Activated T-helper 1 cell treated with anti-CD3 and anti-CD28 coated beads, Interleukin-12 subunit alpha, Interleukin-12 subunit beta, Interleukin-2, Interleukin-4 antibody, amounts not matched to agents 30 ng/mL and 10 ng/mL and 1 ng/mL, durations not matched to agents 14 hours and 24 hours and 36 hours (primary cell): ENCODE measurements at regions not wholly inside any gene's neighbourhood (a gene's known extent, or its start where the extent isn't known, plus 50 kb on each side); places are given as distances from the start of the nearest gene placed in this dataset.

Experiments used
- DNase-seq: peaks from one replicate; pipeline ENCODE4 v3.0.0; 2021; ENCODE audit warnings: low spot score
- H3K27ac Mint-ChIP-seq: one replicate; pipeline ENCODE4 v1.8.0; 2021; ENCODE audit warnings: mild to moderate bottlenecking, mixed read lengths
- H3K27me3 Mint-ChIP-seq: one replicate; pipeline ENCODE4 v1.8.0; 2022; ENCODE audit warnings: mild to moderate bottlenecking, moderate library complexity, mixed read lengths; ENCODE audit not compliant: insufficient read depth
- H3K36me3 Mint-ChIP-seq: one replicate; pipeline ENCODE4 v1.8.0; 2021; ENCODE audit warnings: low read depth, mixed read lengths
- H3K4me1 Mint-ChIP-seq: one replicate; pipeline ENCODE4 v1.8.0; 2021; ENCODE audit warnings: low read depth, mixed read lengths
- H3K4me3 Mint-ChIP-seq: one replicate; pipeline ENCODE4 v1.8.0; 2021; ENCODE audit warnings: mild to moderate bottlenecking, moderate library complexity, mixed read lengths
- H3K9me3 Mint-ChIP-seq: one replicate; pipeline ENCODE4 v1.8.0; 2021; ENCODE audit warnings: mixed read lengths
- intact Hi-C: fragments of 100-400 bp; cut with micrococcal nuclease; formaldehyde crosslinking; loops from one replicate; pipeline ENCODE4 v1.15.1; 2024

DNA sequence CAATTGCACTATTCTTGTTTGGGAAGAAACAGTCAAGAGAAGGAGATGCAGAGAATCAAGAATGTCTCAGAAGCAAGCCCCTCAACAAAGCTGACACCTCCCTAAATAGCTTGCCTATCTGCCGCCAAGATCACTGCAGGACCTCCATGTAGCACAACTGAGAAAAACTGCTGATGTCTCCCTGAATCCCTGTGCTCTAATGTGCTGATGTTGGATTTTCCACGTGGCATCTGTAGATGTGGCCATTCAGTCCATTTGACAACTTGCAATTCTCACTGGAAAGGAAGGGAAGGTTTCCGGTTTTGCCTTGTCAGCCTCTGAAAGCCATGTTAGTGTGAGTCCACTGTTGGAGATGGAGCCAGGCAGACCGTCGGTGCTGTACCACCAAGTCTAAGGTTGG is 374.0 kb downstream of the DIRAS2 start:
- Mint-ChIP-seq H3K4me3 (no peak overlapping the region), H3K27ac (no peak overlapping the region), H3K27me3 (peaks cover 9% of the 10 kb centered on the region), H3K9me3 (no peaks in the 10 kb centered on the region), H3K4me1 (no peaks in the 10 kb centered on the region), H3K36me3 (no peaks in the 10 kb centered on the region)
- no peak for DNase-seq
- intact Hi-C loops, result no loop called here

DNA sequence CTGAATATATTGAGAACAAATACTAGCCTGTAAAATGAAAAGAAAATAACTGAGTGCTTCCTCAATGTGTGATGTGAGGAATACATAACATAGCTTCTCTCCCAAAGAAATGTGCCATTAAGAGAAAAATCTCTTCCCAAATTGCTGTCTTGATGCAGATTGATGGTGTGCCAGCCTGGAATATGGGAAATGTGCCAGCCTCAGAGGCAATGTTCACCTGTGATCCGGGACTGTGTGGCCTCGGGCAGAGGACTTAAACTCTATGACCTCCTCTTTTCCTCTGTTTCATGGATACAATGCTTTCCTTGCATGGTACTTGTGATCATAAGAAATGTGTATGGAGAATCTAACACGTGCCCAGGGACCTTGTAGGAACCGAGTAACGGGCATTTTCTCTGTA is 370.9 kb downstream of the DIRAS2 start:
- Mint-ChIP-seq H3K9me3 (no peaks in the 10 kb centered on the region), H3K36me3 (no peaks in the 10 kb centered on the region), H3K4me1 (no peaks in the 10 kb centered on the region), H3K27ac (no peak overlapping the region), H3K4me3 (no peak overlapping the region), H3K27me3 (peaks cover 14% of the 10 kb centered on the region)
- intact Hi-C loops, result no loop called here
- no peak for DNase-seq

DNA sequence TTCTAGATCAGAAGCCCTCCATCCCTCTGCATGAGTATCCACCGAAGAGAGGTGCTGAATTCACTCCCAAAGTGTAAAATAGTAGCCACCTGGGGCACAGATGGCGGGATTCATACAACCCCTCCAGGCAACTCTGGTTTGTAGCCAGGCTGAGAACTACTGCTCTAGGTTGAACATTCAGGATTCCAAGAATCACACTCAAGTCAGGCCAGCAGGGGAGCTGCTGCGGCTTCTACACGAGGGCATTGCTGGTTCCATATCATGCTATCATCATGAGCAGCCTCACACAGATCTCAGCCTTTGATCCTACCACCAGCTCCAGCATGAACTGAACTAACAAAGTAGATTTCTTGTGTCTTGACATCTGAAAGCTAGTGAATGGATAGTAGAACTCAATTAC is 367.9 kb downstream of the DIRAS2 start:
- Mint-ChIP-seq H3K36me3 (no peaks in the 10 kb centered on the region), H3K27ac (no peak overlapping the region), H3K27me3 (peaks cover 12% of the 10 kb centered on the region), H3K9me3 (no peaks in the 10 kb centered on the region), H3K4me1 (no peaks in the 10 kb centered on the region), H3K4me3 (no peak overlapping the region)
- intact Hi-C loops, result no loop called here
- DNase-seq, result no peak

DNA sequence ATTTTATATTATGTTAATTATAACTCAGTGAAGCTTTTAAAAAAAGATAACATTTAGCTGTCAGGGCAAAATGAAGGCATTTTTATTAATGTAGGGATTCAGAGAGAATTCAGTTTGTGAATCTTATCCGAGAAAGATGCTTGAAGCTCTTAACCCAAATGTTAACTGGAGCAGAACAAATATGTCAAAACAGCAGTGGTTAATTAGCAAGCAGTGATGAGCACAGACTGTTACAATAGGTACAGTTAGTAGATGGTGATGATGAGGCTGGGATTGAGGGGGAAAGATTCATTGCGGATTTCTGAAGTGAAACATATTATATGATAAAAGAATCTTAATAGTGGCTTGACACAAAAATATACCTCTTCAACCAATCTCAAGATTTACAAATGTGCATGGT is 356.7 kb downstream of the DIRAS2 start:
- Mint-ChIP-seq H3K4me1 (no peaks in the 10 kb centered on the region), H3K9me3 (no peaks in the 10 kb centered on the region), H3K27me3 (peaks cover 16% of the 10 kb centered on the region), H3K36me3 (no peaks in the 10 kb centered on the region), H3K4me3 (no peak overlapping the region), H3K27ac (no peak overlapping the region)
- no peak for DNase-seq
- intact Hi-C loops, result no loop called here

DNA sequence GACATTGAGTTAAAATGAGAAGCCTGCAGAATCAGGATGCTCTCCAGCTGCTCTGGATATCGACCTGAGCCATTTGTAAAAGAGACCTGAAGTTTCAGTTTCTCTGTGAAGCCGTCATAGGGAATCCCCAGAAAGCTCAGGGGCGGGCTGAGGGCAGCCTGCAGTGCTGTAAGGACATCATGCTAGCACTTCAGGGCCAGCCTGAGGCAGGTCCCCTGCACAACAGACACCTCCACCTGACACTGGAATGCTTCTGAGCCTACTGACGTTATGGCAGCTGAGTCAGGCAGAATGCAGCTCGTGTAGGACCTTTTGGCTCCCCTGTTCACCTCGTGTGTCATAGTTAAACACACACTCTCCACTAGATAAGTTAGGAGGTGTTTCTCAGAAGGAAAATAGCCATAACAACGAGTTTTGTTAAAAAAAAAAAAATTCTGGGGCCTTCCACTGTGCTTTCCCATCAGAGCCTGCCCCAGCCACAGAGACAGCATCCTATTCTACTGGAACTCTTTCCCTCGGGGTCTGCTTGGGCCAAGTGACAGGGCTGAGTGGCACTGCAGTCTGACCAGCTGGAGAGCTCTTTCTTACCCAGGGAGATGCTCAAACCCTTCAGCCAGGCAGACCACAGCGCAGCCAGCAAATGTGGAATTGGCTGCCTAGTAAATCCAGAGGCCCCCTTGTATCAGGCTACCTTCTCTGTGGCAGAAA is 354.9 kb downstream of the DIRAS2 start:
- no peaks in the 10 kb centered on the region for H3K4me1 Mint-ChIP-seq
- H3K36me3 Mint-ChIP-seq, result no peaks in the 10 kb centered on the region
- no peak overlapping the region for H3K4me3 Mint-ChIP-seq
- H3K27me3 Mint-ChIP-seq, result peaks cover 4% of the 10 kb centered on the region
- DNase-seq, result peak; percentile 16
- intact Hi-C loops, result no loop called here
- no peaks in the 10 kb centered on the region for H3K9me3 Mint-ChIP-seq
- H3K27ac Mint-ChIP-seq, result no peak overlapping the region

DNA sequence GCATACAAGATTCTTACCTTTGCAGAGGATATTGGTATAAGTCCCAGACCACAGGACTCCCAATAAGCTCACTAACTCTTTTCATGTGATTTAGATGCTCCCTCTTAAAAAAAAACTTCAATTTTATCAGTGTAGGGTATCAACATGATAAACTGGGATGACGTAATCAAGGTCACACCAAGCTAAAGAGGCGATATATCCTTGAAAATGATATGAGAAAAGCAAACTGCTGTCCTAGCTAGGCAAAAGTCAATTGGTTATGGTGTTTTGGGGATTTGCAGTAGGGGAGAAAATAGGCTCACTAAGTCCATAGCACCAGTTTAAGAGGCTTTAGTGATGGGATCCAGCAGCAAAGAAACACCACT is 354.4 kb downstream of the DIRAS2 start:
- Mint-ChIP-seq H3K36me3 (no peaks in the 10 kb centered on the region), H3K4me1 (no peaks in the 10 kb centered on the region), H3K4me3 (no peak overlapping the region), H3K27ac (no peak overlapping the region), H3K9me3 (no peaks in the 10 kb centered on the region), H3K27me3 (peaks cover 4% of the 10 kb centered on the region)
- no peak for DNase-seq
- intact Hi-C loops, result no loop called here

DNA sequence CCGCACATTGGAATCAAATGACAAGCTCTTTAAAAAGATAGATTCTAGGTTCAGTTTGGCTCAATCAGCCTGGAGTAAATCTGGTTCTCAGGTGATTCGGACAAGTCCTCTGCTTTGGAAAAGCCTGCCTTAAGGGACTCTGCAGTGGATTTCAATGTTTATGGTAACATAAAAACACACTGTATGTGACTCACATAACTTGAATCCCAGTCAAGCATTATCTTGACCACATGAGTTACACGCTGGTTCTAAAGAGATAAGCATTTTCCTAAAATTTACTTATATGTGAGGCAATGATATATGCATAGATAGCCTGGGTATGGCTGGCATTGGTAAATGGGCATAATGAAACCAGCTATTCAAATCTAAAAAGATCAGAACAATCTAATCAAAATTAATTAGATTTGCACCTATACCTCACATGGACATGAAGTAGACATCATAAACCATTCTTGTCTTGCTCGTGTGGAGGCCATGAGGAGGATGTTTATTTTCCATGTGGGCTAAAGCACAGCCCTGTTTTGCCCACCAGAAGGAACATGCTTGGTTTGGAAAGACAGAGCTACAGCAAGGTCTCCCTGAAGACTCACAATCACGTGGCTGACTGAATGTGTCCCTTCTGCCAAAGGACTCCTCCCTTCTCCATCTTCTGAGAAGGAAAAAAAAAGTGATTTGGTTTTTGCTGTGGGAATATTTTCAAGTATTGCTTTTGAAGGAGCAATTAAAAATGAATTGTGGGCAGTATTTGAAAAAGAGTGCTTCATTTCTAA is 351.7 kb downstream of the DIRAS2 start:
- Mint-ChIP-seq H3K36me3 (no peaks in the 10 kb centered on the region), H3K27me3 (peaks cover 4% of the 10 kb centered on the region), H3K9me3 (no peaks in the 10 kb centered on the region), H3K27ac (no peak overlapping the region), H3K4me3 (no peak overlapping the region), H3K4me1 (no peaks in the 10 kb centered on the region)
- intact Hi-C loops, result no loop called here
- no peak for DNase-seq

DNA sequence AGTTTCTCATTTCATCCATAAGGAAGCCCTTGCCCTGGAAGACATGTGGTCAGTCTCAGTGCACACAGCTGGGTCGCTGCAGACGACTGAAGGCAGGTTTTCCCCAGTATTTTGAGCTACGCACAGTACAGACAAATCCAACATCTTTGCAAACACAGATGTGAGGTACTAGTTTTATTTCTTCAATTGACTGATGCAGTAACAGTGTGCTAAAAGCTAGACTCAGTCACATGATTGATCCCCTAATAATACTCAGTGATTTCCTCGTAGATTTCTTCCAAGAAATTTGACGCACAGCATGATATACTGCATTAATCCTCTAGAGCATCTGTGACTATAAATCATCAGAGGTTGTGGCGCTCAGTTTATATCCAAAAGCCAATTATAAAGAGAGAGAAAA is 346.1 kb downstream of the DIRAS2 start:
- Mint-ChIP-seq H3K27me3 (peaks cover 7% of the 10 kb centered on the region), H3K9me3 (no peaks in the 10 kb centered on the region), H3K4me3 (no peak overlapping the region), H3K4me1 (no peaks in the 10 kb centered on the region), H3K27ac (no peak overlapping the region), H3K36me3 (no peaks in the 10 kb centered on the region)
- DNase-seq, result no peak
- intact Hi-C loops, result no loop called here

DNA sequence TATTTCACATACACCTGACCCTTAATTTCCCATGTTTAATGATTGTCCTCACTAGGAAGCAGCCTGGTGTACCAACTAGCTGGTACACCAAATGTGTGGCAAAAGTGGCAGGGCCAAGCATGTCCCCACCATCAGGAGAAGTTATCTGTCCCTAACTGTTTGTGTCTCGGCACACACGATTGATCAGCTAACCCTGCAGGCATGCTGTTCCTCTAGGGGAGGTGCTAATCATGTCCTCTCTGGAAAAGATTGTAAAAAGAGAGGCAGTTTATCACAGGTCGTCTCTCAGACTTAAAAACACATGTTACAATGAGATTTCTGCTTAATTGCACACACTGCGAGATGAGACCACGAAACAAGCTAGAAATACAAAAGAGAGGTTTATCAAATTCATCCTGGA is 342.7 kb downstream of the DIRAS2 start:
- Mint-ChIP-seq H3K27me3 (peaks cover 16% of the 10 kb centered on the region), H3K27ac (no peak overlapping the region), H3K36me3 (no peaks in the 10 kb centered on the region), H3K4me3 (no peak overlapping the region), H3K9me3 (no peaks in the 10 kb centered on the region), H3K4me1 (no peaks in the 10 kb centered on the region)
- intact Hi-C loops, result no loop called here
- DNase-seq, result no peak

DNA sequence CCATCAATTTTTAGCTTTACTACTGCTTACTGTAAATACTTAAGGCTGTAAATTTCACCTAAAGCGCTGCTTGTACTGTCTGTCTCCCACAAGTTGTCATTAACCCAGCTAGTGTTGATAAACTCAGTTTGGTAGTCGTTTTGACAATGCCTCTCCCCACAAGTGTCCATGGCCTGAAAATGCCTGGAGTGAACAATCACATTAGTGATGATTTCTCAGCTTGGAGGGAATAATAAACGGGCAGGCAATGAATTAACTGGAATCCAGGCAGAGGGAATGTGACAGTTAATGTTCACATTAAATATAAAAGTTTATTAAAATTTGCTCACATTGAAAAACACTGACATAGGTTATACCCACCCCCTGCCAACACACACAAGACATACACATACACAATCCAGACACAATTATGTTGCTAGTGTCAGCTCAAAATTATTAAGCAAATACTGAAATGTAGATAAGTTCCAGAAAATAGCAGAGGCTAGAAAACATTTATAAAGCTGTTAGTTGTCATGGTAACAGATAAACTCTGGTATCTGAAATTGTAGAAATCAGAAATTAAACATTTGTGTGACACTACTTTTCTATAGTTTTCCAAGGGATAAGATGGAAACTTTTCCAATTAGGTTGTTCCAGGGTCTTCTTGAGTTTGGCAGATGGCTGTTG is 341.9 kb downstream of the DIRAS2 start:
- Mint-ChIP-seq H3K27ac (no peak overlapping the region), H3K9me3 (no peaks in the 10 kb centered on the region), H3K27me3 (peaks cover 16% of the 10 kb centered on the region), H3K36me3 (no peaks in the 10 kb centered on the region), H3K4me1 (no peaks in the 10 kb centered on the region), H3K4me3 (no peak overlapping the region)
- no peak for DNase-seq
- intact Hi-C loops, result no loop called here

DNA sequence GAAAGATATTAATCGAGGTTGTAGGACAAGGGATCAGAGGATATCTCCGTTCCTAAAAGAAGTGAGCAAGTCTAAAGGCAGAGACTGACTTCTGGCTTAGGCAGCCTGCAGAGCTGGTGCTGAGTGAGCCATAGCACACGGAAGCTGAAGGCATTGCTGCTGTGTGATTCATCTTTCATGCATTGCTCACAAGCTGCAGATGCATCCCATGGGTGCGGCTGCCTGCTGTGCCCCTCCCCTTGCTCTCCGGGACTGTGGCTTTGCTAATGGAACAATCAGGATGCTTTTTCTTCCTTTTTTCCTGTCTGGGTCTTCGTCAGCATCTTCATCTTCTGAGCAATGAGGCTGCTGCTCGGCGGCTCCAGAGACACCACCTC is 341.4 kb downstream of the DIRAS2 start:
- no peak for DNase-seq
- peaks cover 16% of the 10 kb centered on the region for H3K27me3 Mint-ChIP-seq
- no peak overlapping the region for H3K27ac Mint-ChIP-seq
- H3K4me1 Mint-ChIP-seq, result no peaks in the 10 kb centered on the region
- no peaks in the 10 kb centered on the region for H3K9me3 Mint-ChIP-seq
- no peaks in the 10 kb centered on the region for H3K36me3 Mint-ChIP-seq
- H3K4me3 Mint-ChIP-seq, result no peak overlapping the region
- intact Hi-C loops, result no loop called here

DNA sequence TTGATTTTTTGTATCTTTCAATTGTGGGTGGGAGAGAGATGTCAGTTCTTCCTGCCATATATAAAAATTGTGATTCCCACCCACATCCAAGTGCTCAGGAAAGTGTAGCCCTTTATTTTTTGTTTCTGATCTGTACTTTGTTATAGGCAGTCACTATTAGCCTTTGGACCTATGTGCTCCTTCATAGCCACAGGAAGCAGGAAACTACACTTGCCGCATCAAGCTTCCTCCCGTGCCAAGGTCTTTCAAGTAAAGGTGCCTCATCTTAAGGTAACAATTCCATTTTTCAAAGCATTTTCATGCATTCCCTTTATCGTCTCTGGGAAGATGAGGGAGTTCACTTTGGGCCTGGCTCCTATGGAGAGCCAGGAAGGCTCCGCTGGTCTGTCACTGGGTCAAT is 339.0 kb downstream of the DIRAS2 start:
- Mint-ChIP-seq H3K4me1 (no peaks in the 10 kb centered on the region), H3K9me3 (no peaks in the 10 kb centered on the region), H3K36me3 (no peaks in the 10 kb centered on the region), H3K27ac (no peak overlapping the region), H3K4me3 (no peak overlapping the region), H3K27me3 (peaks cover 9% of the 10 kb centered on the region)
- intact Hi-C loops, result no loop called here
- no peak for DNase-seq

DNA sequence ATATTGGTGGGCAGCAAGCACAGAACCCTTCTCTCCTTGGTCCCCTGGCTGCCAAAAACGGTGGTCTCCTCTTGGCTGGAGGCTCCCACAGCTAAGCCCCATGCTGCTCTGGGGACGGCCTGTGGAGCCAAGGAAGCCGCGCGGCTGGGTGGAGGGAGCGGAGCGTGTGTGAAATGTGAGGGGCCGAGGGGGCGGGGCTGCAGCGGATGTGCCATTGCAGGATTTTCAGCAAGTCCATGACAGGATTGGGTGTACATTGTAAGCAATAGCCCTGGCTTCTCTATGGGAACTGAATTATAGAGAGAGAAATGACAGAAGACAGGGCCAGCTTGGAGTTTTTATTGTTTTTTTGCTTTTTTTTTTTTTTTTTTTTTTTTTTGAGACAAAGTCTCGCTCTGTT is 336.5 kb downstream of the DIRAS2 start:
- no peak for DNase-seq
- Mint-ChIP-seq H3K4me3 (no peak overlapping the region), H3K27me3 (peaks cover 9% of the 10 kb centered on the region), H3K36me3 (no peaks in the 10 kb centered on the region), H3K9me3 (no peaks in the 10 kb centered on the region), H3K4me1 (no peaks in the 10 kb centered on the region), H3K27ac (no peak overlapping the region)
- intact Hi-C loops, result no loop called here
